ENCODE measurements at regions not wholly inside any gene's neighbourhood (a gene's known extent, or its start where the extent isn't known, plus 50 kb on each side); places are given as distances from the start of the nearest gene placed in this dataset.

DNA sequence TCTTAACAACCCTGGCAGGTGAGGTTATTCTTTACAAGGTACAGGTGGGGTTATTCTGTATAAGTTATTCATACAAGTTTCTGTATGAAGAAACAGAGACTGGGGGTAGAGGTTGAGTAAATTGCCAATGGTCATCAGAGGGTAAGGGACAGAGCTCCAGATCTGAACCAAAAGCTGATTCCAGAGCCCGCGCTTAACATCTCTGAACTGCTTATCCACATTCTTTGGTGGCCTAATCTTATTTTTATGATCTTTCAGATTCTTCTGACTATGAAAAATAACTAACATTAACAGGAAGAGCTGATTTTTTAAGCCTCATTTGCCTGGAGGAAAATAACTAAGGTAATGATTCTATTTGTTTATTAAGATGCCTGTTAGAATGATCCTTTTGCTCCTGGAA lies 63.9 kb upstream of the BARHL2 start:
- WGBS, 2 experiments (ENCODE audit: insufficient coverage in 1 of 2, insufficient read length in 1 of 2) = 100% methylated on average over 2 of the region's 2 CpGs; no CpG with 5 or more reads in 1 of the 2 experiments
- TF ChIP-seq, protein P1, sequence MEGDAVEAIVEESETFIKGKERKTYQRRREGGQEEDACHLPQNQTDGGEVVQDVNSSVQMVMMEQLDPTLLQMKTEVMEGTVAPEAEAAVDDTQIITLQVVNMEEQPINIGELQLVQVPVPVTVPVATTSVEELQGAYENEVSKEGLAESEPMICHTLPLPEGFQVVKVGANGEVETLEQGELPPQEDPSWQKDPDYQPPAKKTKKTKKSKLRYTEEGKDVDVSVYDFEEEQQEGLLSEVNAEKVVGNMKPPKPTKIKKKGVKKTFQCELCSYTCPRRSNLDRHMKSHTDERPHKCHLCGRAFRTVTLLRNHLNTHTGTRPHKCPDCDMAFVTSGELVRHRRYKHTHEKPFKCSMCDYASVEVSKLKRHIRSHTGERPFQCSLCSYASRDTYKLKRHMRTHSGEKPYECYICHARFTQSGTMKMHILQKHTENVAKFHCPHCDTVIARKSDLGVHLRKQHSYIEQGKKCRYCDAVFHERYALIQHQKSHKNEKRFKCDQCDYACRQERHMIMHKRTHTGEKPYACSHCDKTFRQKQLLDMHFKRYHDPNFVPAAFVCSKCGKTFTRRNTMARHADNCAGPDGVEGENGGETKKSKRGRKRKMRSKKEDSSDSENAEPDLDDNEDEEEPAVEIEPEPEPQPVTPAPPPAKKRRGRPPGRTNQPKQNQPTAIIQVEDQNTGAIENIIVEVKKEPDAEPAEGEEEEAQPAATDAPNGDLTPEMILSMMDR (conservative IDR thresholded peaks at IDR 0.05) = no peak
- no peak overlapping the region for H3K9ac ChIP-seq (ENCODE audit: extremely low read depth, low read length, poor library complexity, severe bottlenecking)
- Mint-ChIP-seq H3K4me1 (peaks cover 8% of the 10 kb centered on the region), H3K27me3 (ENCODE audit: insufficient read depth) (no peaks in the 10 kb centered on the region), H3K4me3 (no peak overlapping the region), H3K27ac (no peak overlapping the region), H3K9me3 (no peaks in the 10 kb centered on the region), H3K36me3 (ENCODE audit: low read depth) (no peaks in the 10 kb centered on the region)
- H3K27me3 ChIP-seq (ENCODE audit: control insufficient read depth, insufficient read depth, low read length, poor library complexity, severe bottlenecking) = no peaks in the 10 kb centered on the region
- no peaks in the 10 kb centered on the region for H3K36me3 ChIP-seq (ENCODE audit: control insufficient read depth, insufficient read depth, low read length)
- no peaks in the 10 kb centered on the region for H3K4me1 ChIP-seq (ENCODE audit: control insufficient read depth, insufficient read depth, low read length)
- no peak overlapping the region for H3K27ac ChIP-seq (ENCODE audit: low read depth, low read length)
- no peak for DNase-seq
- no peaks in the 10 kb centered on the region for H3K9me3 ChIP-seq (ENCODE audit: control insufficient read depth, low read length)
- H3K4me3 ChIP-seq (ENCODE audit: low read length) = no peak overlapping the region

DNA sequence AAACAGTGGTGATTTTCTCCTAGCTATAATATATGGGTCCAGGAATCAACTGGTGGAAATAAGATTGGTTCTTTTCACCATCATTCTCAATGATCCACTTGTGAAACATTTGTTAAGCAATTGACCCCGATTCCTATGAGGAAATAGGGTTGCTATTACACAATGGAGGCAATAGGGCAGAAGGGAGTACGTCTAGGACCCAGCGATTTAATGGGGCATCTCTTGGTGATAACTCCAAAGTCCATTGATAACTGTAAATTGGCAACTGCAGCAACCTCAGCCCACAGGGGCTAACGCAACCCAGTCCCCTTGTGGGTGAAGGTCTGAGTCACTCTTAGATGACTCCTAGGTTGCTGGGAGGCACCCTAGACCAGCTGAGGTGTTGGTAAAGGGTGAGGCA lies 62.5 kb upstream of the BARHL2 start:
- no peak overlapping the region for H3K4me3 ChIP-seq (ENCODE audit: low read length)

DNA sequence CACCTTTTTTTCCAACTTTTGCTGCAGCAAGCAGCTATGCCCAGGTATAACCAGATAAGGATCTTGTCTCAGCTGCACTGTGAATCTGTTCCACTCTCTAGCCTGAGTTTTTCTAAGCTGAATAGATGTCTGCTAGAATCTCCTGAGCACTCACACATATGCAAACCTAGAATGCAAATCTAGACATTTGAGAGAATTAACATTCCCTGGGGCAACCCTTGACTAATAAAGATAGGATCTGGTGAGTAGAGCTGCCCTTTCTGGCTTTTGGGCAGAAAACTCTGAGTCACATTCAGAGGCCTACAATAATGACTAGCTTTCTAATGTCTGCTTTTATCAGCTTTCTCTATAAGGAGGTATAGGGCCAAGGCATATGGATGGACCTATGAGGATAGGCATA lies 61.4 kb upstream of the BARHL2 start:
- Mint-ChIP-seq H3K27me3 (ENCODE audit: insufficient read depth) (no peaks in the 10 kb centered on the region), H3K4me3 (no peak overlapping the region), H3K4me1 (no peaks in the 10 kb centered on the region), H3K9me3 (no peaks in the 10 kb centered on the region), H3K36me3 (ENCODE audit: low read depth) (no peaks in the 10 kb centered on the region), H3K27ac (no peak overlapping the region)
- DNase-seq = no peak
- Histone ChIP-seq H3K4me3 (ENCODE audit: low read length) (no peak overlapping the region), H3K9ac (ENCODE audit: extremely low read depth, low read length, poor library complexity, severe bottlenecking) (no peak overlapping the region), H3K27ac (ENCODE audit: low read depth, low read length) (no peak overlapping the region), H3K9me3 (ENCODE audit: control insufficient read depth, low read length) (no peaks in the 10 kb centered on the region), H3K36me3 (ENCODE audit: control insufficient read depth, insufficient read depth, low read length) (no peaks in the 10 kb centered on the region), H3K4me1 (ENCODE audit: control insufficient read depth, insufficient read depth, low read length) (no peaks in the 10 kb centered on the region), H3K27me3 (ENCODE audit: control insufficient read depth, insufficient read depth, low read length, poor library complexity, severe bottlenecking) (no peaks in the 10 kb centered on the region)
- TF ChIP-seq, protein P1 (conservative IDR thresholded peaks at IDR 0.05) = no peak

More for the DNA sequence above, 62.5 kb upstream of the BARHL2 start:
- TF ChIP-seq, protein P1 (conservative IDR thresholded peaks at IDR 0.05) = no peak
- H3K9me3 Mint-ChIP-seq = no peaks in the 10 kb centered on the region
- no peaks in the 10 kb centered on the region for H3K36me3 ChIP-seq (ENCODE audit: control insufficient read depth, insufficient read depth, low read length)
- H3K27ac ChIP-seq (ENCODE audit: low read depth, low read length) = no peak overlapping the region
- no peaks in the 10 kb centered on the region for H3K27me3 Mint-ChIP-seq (ENCODE audit: insufficient read depth)
- whole genome bisulfite sequencing, 2 experiments (ENCODE audit: insufficient coverage in 1 of 2, insufficient read length in 1 of 2) = 96 to 100% methylated on average over 4 of the region's 4 CpGs
- H3K9ac ChIP-seq (ENCODE audit: extremely low read depth, low read length, poor library complexity, severe bottlenecking) = no peak overlapping the region
- H3K4me1 Mint-ChIP-seq = peaks cover 5% of the 10 kb centered on the region
- H3K4me1 ChIP-seq (ENCODE audit: control insufficient read depth, insufficient read depth, low read length) = no peaks in the 10 kb centered on the region
- H3K27me3 ChIP-seq (ENCODE audit: control insufficient read depth, insufficient read depth, low read length, poor library complexity, severe bottlenecking) = no peaks in the 10 kb centered on the region
- H3K36me3 Mint-ChIP-seq (ENCODE audit: low read depth) = no peaks in the 10 kb centered on the region
- H3K27ac Mint-ChIP-seq = no peak overlapping the region
- no peaks in the 10 kb centered on the region for H3K9me3 ChIP-seq (ENCODE audit: control insufficient read depth, low read length)
- no peak overlapping the region for H3K4me3 Mint-ChIP-seq
- no peak for DNase-seq

Data from endodermal cell (in vitro differentiated cells).